IMR-90 (cell line): ENCODE measurements at regions not wholly inside any gene's neighbourhood (a gene's known extent, or its start where the extent isn't known, plus 50 kb on each side); places are given as distances from the start of the nearest gene placed in this dataset.

Experiments used
- CEBPB ChIP-seq: IDR thresholded peaks from 2 replicates; pipeline ENCODE4 v1.6.1; 2012; ENCODE audit warnings: low read depth, low read length, improper control_type of control experiment
- POLR2A ChIP-seq: IDR thresholded peaks from 2 replicates; pipeline ENCODE4 v1.6.1; 2012; ENCODE audit warnings: mild to moderate bottlenecking, low read depth, low read length
- USF2 ChIP-seq: fragments of 150-350 bp; IDR thresholded peaks from 2 replicates; pipeline ENCODE4 v1.6.1; 2017; ENCODE audit warnings: mild to moderate bottlenecking, antibody characterized with exemption, low read length, low read depth

GRCh38 chr9:7608261-7608660 is 191.3 kb downstream of the DMAC1 start:
- TF ChIP-seq POLR2A (no peak), CEBPB (no peak), USF2 (no peak)
